GOT3 (cell line): ENCODE measurements at regions not wholly inside any gene's neighbourhood (a gene's known extent, or its start where the extent isn't known, plus 50 kb on each side); places are given as distances from the start of the nearest gene placed in this dataset.

ENCODE experiments used
- DNase-seq: peaks from one replicate; lab custom pipeline; 2025; ENCODE audit warnings: mixed read lengths; lab: John Stamatoyannopoulos, UW

DNA sequence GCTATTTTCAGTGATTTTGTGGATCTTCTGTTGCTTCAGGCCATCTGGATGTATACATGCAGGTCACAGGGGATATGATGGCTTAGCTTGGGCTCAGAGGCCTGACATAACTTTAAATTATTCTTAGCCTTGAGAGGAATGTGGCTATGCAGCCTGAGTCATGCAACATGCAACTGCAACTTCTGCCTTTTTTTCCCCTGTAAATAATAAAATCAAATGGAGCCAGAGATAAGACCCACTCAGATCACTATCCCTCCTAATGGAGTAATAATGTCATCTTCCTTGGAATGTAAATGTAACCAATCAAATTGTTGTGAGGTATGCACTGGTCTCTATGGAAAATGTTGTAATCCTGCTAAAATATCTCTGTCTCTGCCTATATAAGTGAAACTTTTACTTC lies 54.9 kb downstream of the MAGEB17 start:
- DNase-seq, result no peak

DNA sequence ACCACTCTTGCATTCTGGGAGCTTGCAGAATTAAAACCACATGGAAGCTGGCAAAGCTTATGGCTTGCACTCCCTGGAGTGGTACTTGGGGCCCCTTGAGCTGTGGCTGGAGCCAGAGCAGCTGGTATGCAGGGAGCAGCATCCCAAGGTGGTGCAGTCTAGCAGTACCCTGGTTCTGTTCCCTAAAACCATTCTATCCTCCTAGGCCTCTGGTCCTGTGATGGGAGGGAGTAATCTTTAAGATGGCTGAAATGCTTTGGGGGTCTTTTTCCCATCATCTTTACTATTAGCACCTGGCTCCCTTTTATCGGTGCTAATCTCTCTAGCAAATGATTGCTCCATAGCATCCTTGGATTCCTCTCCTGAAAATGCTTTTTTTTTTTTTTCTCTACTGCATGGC lies 56.1 kb downstream of the MAGEB17 start:
- DNase-seq, result no peak

DNA sequence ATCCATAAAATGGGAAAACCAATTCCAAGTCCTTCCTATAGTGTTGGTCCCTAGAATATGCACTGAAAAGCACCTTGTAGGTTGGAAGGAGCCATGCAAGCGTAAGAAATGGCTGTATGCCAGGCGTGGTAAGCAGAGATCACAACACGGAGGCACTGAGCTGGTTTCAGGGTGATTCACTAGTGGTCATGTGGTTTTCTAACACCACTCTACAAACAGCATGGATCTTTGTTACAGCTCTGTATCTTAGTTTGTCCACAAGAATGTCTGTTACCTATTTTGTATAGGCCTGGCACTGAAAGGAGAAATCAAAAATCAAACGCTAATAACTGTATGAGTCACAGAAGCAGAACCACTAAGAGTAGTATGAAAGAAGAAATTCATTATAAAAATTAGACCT lies 71.9 kb downstream of the MAGEB17 start:
- DNase-seq, result no peak

DNA sequence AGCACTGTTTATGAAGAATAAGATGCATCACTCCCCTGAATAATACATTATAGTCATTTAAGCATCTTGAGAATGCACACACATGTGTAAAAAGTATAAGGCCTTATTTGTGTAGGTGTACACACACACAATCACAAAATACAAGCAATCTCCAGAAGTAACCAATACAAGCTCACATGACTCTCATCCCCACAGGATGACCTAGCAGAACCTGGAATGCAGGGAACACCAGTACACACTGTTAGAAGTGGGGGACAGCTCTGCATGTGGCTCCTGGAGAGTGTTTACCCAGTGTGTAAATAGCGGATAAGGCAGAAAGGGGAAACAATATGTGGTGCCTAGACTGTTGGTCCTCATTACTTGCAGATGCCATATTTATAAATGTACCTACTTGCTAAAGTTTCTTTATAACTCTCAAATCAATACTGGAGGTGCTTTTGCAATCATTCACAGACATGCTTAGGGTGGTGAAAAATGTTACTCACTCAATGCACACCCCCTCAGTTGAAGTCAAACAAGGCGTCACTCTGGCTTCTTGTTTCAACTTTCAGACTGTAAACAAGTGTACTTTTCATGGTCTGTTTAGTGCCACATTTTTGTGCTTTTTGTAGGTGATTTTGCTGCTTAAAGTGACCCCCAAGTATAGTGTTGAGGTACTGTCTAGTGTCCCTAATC lies 73.1 kb downstream of the MAGEB17 start:
- no peak for DNase-seq

DNA sequence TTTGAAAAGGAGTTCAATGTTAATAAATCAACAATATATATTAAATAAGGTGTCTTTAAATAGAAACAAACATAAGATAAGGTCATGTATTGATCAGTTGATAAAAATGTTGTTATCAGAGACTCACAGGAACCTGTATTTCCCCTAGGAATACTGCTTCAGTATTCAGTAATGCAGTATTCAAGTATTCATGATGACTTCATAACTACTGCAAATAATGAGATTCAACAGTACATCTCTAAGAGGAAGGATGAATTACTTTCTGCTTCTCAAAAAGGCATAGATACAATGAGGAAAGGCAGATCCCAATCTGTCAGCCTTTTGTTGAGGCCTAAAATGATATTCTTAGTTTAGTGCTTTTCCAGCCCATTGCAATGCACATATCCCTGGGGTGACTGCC lies 73.7 kb downstream of the MAGEB17 start:
- no peak for DNase-seq

DNA sequence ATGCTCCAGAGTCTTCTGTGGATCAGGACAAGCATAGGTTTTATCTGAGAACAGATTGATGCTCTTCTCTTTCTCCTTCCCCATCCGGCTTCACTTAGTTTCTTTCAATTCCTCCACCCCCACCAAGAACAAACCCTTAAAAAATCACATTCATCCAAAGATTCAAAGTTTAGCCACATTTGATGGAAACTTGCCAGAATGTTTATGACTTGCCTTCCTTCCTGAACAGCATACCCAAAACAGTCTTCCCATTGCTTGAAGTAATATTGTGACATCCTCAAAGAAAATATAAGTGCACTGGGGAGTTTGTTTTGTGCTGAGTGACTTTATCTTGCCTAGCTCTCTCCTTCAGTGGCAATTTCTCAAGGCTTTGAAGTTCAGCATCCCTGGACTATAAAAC lies 83.0 kb downstream of the MAGEB17 start:
- DNase-seq, result no peak

DNA sequence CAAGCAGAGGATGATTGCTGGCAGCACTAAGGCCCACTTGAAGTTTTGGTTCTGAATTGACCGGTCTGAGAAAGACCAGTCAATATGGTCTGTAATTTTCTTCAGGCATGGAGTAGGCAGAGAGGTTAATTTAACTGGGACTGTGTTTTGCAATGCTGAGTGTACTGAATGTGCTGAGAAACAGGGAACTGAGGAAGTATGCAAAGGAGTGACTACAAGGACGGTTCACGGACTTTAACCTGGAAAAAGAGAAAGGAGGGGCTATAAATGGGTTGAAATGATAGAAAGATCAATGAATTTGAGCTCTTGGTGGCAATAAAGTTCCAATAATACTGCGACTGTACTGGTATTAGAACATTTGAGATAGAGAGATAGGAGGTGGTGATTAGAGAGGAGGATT lies 84.5 kb downstream of the MAGEB17 start:
- no peak for DNase-seq

DNA sequence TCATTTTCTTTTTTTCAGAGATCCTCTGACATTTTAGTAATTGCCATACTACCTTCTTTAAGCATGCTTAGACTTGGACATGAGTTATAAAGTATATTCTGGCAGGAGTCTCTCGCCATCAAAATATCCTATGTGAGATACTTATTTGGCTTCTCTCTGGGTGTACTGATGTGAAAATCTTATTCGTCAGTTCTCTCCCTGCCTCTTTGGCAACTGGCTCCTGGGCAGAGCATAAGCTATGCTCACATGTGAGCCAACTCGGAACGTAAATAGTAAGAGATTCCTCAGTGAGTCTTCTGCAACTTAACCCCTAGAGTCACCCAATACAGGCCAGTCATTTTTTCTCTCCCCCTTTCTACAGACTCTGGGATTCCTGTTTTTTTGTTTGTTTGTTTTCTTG lies 91.6 kb downstream of the MAGEB17 start:
- no peak for DNase-seq

DNA sequence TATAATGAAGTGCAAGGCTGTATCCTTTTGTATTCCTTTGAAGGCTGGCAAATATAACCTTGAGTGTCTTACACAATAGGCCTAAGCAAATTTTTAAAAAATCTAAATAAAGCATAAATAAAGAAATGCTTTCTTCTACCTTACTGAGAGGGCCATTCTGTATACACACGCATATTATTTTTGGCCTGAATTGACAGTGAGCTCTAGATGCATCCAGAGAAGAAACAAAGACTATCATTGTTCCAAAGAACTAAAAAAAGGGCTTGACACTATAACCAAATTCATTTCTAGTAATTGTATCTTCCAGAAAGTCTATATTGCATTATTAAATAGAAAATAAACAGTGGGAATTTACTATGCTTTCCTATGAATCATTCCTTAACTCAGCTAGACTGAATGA lies 100.2 kb downstream of the MAGEB17 start:
- no peak for DNase-seq

DNA sequence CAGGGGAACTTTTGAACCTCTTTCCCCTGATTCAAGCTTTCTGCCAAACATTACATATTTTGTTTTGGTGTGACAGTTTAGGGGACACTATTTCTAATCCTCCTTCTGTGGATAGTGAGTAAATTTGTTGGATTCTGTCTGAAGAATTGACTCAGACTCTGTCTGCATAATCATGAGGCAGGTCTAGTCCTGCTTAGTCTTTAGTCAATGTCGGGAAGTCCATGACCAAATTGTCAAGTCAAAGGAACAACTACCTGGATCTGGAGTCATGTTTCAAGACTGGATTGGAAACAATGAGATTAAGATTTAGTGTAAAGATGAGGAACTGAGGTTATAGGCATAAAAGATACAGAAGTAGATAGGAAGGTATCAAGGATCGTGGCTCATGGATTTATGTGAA lies 100.9 kb downstream of the MAGEB17 start:
- no peak for DNase-seq

DNA sequence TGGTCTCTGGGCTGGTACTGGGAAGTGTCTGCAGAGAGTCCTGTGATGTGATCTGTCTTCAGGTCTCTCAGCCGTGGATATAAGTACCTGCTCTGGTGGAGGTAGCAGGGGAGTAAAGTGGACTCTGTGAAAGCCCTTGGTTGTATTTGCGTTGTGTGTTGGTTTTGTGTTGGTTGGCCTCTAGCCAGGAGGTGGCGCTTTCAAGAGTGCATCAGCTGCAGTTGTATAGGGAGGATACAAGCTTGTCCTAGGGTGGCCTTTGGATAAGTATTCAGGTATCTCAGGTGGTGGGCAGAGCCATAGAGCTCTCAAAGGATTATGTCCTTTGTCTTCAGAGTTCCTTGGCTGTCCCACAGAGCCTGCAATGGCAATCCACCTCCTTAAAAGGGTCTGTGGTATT lies 111.6 kb downstream of the MAGEB17 start:
- DNase-seq, result no peak

DNA sequence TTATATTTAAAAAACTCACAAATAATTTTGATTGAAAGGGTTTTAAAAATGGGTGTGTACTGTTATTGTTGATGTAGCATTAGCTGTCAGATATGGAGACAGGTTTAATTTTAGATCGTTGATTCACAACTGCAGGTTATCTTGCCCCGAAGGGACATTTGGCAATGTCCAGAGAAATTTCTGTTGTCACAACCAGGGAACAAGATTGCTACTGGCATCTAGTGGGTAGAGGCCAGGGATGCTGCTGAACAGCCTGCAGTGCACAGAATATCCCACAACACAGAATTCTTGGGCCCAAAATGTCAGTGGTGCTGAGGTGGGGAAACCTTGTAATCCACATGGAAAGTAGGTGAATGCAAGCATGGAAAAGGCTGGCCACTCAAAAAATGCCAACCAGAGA lies 114.9 kb downstream of the MAGEB17 start:
- DNase-seq, result no peak

DNA sequence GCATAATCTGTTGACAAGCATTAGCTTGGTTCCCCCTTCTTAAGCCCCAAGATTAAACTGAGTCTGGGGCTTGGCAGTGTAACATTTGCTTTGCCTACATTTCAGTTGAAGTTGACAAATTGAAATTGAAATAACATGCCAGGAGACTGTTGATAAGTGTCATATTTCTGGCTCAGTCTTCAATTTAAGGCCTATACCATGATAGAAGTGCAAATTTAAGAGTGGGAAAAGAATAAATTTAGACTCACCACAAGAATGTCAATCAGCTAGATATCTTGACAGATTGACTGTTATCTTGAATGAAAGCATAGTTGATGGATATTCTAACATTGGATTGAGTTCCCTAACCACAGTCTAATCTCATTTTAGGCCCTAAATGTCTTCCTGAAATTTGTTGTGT lies 117.6 kb downstream of the MAGEB17 start:
- no peak for DNase-seq

DNA sequence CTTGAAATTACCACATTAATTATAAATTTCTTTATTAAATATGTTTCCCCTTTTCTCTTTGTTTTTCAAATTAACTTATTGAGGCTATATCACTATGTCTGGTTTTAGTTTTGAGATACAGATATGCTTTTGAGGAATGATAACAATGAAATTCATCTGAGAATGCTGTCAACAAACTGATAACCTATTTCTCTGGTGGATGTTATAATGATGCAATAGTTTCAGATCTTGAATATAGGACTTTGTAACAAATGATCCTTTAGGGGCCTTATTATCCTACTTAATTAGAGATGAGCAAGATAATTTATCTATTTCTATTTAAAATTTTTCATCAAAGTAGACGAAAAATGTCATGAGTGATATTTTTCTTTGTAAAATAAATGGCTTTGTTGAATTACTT lies 123.7 kb downstream of the MAGEB17 start:
- DNase-seq, result no peak

DNA sequence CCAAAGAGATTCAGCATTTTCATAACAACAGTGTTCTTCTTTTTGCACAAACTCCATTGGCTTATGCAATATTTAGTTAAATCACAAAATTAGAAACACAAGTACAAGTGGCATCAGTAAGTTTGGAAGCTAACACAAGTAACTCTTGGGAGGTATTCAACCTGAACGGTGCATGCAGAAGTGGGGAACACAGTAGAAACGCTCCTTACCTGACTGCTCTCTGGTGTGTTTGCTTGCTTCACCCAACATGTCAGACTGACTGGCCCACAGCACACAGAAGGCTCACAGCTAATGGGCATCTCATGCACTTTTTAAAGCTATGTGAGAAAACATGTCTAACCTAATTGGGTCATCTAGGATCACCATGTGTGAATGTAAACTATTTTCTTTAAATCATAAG lies 133.6 kb downstream of the MAGEB17 start:
- no peak for DNase-seq

DNA sequence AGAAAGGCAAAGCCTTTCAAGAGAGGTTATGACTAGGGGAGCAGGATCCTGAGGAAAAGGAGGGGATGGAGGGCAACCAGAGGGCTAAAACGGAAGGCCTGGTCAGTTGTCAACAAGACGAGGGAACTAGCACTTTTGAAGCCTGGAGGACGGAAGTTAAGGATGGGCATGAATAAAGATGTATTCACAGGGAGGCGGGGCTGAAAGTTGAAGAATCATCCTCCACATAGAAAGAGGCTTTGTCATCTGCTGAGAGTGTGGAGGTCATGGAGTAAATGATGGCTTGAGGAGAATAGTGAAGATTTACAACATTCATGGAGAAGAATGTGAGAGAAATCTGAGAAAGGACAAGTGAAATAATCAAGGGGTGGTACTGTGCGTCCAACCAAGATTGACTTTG lies 137.5 kb downstream of the MAGEB17 start:
- DNase-seq, result no peak

DNA sequence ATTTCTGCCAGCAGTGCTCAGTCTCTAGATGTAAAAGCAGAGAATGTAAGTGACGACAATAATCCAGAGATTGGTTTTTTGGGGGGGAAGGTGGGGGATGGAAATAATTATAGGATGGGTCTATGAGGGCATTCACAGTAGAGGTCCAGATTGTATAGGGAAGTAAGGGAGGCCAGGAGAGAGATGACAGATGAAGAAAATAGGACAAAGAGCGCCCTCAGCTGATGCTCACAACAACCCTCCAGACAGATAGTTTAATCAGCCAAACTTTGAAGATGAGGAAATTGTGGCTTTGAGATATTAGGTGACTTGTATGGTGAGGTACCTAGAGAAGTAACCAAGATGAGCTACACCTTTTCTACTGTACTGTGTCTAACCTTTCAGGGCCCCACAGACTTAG lies 137.9 kb downstream of the MAGEB17 start:
- no peak for DNase-seq

DNA sequence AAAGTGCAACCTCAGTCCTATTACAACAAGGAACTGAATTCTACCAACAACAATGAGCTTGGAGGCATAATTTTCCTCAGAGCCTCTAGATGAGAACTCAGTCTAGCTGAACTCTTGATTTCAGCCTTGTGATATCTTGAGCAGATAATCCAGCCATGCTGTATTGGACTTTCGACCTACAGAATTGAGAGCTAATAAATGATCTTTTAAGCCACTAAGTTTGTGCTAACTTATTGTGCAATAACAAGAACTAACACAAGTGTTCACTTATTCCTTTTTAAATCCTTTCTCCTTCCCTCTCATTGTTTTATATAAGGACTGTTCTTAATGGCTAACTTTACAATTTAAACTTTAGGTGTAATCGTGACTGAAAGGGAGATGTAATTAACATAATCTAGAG lies 140.7 kb downstream of the MAGEB17 start:
- no peak for DNase-seq

DNA sequence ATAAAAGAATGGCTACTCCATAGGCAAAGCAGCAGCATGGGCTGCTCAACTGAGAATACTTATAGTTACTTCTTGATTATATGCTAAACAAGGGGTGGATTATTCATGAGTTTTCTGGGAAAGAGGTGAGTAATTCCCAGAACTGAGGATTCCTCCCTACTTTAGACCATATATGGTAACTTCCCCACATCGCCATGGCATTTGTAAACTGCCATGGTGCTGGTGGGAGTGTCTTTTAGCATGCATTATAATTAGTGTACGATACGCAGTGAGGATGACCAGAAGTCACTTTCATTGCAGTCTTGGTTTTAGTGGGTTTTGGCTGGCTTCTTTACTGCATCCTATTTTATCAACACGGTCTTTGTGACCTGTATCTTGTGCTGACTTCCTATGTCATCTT lies 141.5 kb downstream of the MAGEB17 start:
- DNase-seq, result no peak

DNA sequence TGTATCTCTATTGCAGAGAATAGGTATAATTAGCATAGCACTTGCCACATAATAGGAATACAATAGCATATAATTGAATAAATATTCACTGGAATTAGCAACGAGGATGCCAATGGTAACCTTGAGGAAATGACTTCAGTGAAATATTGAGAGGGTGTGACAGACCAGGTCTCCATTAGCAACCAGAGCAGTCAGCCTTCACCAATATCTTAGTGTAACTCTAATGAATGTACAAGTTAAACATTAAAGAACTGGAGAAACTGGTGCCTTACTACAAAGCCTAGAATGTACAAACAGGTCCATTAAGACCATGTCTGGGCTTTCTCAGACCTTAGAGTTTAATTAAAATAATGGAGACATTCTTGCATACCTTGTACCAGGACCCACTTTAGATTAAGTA lies 143.0 kb downstream of the MAGEB17 start:
- no peak for DNase-seq

DNA sequence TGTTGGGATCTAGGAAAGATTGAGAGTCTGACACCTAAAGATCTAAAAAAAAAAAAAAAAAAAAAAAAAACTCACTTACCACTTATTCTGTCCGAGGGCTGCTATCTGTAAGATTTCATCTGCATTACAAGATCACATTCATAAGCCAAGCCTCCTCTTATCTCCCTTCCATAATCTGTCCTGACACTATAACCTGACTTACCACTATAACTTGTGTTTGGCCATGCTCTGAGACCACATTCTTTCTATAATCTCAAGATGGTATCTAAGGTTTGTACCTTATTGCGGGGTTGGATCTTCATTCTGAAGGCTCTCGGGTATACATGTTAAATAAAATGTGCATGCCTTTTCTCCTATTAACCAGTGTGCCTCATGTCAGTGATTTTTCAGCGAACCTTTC lies 144.4 kb downstream of the MAGEB17 start:
- DNase-seq, result no peak

DNA sequence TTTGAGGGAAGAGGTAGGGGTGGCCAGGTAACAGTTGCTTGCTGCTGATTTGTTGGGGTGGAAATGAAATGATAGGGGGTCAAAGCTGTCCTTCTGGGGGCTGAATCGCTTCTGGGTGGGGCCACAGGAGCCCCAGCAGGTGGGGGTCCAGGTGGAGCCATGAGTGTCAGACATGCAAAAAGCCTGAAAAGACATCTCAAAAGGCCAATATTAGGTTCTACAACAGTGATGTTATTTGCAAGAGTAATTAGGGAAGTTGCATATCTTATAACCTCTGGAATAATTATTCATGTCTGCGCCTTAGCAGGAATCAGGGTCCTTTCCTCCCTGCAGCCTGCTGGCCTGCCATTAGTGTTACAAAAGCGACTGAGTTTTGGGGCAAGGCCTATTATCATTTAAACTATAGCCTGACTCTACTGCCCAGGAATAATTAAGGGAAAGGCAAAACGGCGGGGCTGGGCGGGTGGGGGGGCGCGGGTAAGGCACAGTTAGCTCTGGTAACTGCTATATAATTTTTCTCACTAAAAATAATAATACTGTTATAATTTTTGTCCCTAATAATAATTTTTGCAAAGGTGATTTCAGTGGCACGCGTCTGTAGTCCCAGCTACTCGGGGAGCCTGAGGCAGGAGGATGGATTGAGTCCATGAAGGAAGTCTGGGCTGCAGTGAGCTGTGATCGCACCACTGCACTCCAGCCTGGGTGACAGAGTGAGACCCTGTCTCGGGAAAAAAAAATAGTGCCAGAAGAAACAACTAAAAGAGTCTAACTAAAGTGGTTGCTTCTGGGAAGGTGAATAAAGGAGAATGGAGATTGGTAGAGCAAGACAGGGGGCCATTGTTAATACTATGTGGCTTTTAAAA lies 145.7 kb downstream of the MAGEB17 start:
- DNase-seq, result no peak

DNA sequence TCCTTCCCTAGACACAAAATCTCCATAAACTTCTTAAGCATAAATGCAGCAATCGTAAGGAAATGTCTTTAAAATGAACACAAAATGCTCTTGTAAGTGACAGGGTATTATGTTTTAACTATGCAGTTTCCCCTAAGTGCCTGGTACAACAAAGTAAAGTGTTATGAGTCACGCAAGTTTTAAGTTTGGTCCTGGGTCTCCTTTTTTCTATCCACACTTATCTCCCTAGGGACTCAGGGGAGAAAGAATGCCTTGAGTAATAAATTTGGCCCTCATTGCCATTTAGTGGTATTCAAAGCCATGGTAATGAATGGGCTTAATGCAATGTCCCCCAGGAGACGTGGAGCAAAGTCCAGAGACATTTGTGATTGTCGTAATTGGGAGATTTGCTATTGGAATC lies 149.1 kb downstream of the MAGEB17 start:
- no peak for DNase-seq

DNA sequence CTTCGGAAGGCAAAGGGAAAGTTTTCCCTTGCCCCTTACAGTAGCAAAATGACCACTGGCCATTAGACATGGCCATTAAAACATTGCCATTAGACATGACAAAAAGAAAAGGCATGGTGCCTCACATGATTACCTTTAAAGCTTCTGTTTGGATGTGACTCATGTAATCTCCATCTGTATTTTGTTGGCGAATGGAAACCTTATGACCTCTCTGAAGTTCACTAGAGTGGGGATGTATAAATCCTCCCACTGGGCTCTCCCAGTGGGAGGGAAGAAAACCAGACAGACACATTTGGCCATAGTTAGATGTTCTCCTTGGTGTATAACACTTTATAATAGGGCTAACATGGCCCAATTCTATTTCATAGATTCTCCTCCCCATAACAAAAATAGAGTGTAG lies 152.6 kb downstream of the MAGEB17 start:
- DNase-seq, result no peak
